HG02870 (cell line): ENCODE measurements at regions not wholly inside any gene's neighbourhood (a gene's known extent, or its start where the extent isn't known, plus 50 kb on each side); places are given as distances from the start of the nearest gene placed in this dataset.

ENCODE experiments used
- ATAC-seq: cut with Tn5 transposase; IDR thresholded peaks from one replicate; pipeline ENCODE4 v1.9.1; 2021; ENCODE audit warnings: mild to moderate bottlenecking, moderate library complexity; ENCODE audit not compliant: unreplicated experiment

DNA sequence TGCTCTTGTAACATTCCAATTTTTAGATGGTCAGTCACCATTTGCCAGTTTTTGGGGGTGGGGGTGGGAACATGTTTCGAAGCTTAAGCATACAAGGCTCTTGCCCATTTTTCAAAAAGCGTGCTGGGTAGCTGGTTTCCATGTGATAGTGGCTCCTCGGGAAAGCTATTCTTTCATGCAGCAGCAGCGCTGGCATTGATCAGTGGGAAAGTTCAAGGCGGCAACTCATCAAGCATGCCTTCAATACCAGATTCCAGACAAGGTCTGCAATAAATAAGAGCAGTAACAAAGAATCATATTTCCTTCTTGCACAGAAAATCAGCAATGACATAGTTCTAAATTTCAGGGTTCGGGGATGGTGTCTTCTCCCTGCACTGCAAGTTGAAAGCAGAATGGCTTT is 133.5 kb upstream of the ONECUT1 start:
- ATAC-seq, result no peak

DNA sequence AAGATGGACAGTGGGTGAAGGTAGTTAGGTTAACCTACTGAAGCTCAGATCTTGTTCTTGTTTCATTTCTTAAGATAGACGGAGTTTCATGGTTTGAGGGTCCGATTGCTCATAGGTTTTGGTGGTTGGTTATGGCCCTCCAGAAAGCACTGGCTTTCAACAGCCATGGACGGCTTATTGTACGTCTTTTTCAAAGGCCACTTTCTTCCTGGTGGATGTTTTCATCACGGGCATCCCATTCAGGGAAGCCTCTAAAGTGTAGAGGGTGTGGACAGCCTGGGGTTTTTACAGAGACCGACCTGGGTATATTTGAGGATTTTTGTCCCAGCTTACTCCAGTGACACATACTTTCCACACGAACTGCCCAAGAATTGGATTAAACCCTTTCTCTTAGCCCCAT is 132.7 kb upstream of the ONECUT1 start:
- ATAC-seq, result no peak

DNA sequence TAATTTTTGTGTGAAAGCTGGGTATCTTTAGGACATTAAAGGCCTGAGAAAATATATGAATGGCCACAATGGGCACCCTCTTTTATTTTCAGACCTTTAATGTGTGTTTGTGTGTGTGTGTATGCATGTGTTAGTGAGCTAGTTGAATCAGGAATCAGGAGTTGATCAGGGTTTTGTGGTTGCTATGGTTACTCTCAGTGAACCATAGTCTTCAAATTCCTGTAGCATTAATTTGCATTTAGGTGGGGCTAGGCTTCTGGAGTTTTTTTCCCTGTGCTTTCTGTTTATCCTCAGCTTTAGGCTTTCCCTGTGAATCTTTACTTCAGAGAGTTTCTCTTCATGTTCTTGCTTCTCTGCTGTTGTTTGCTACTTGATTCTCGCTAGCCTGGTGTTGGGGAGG is 122.0 kb upstream of the ONECUT1 start:
- ATAC-seq, result no peak

DNA sequence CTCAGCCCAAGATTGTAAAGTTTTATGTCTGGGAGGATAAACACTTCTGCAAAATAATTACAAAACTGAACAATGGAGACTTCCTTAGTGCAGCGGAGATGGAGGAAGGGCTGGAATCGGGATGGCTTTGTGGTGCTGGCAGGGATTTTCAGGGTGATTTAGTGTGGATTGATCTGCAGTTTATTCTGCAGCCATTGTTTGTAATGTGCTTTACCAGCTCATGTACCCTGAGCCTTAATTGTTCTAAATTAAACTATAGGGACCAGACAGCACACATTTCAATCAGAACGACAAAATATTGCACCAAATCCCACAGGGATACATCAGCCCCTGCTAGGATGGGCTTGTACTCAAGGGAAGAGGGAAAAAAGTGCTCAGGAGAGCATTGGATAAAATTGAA is 103.2 kb upstream of the ONECUT1 start:
- no peak for ATAC-seq

DNA sequence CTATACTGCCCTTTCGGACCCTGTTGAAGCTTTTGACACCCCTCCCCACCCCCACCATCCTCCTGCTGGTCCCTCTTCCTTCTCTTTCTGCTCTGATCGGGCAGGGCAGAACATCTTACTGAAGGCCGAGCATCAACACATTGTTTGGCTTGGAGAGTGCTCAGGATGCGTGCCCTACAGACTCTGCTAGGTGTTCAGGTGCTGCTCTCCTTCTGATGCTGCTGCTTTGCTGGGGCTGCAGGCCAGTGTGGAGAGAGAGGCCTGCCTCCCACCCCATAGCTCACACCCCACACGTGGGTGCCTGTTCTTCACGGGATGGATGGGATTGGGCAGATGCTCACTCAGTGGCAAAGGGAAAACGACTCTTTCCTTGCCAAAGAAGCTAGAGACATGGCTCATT is 89.8 kb upstream of the ONECUT1 start:
- ATAC-seq, result no peak

DNA sequence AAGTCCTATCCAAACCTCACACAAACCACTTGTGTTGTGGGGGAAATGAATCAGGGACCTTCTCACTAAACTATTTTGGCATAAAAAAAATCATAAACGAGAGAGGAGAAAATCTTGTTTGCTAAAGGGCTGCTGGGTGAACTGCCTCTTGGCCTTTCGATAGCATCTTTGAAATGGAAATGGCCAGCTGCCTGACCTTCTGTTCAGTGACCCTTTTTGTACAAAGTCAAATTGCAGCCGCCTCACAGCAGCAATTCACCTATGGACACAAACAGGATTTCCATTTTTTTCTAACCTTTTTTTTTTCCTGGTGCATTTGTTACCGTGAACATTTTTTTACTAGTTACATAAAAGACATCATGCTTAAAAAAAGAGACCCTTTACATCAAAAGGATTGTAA is 89.0 kb upstream of the ONECUT1 start:
- no peak for ATAC-seq

DNA sequence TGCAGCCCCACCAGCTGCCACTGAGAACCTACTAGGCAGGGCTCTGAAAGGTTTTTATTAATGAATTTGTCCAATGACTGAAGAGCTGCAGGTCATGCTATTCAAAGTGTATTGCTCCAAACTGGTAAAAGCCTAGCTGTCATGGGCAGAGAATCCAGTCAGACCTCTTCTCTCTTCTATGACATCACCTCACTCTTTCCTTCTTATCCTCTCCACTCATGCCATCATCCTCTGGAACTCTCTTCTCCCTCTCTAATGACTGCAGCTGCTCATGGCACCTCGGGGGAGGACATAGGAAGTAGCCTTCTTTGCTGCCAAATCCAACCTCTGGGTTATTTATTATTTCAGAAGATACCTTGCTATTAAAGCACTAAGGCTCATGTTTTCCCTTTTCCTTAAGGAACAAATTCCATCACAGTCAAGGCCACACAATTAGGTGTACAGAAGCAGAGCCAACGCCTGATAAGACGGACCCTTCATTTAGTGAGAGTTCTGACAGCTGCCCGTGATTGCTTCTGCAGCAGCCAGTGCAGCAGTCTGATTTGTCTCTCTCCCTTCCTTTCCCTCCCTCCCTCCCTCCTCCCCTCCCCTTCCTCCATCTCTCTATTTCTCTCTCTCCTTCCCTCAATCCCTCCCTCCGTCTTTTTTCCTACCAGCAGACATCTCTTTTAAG is 87.0 kb upstream of the ONECUT1 start:
- no peak for ATAC-seq

DNA sequence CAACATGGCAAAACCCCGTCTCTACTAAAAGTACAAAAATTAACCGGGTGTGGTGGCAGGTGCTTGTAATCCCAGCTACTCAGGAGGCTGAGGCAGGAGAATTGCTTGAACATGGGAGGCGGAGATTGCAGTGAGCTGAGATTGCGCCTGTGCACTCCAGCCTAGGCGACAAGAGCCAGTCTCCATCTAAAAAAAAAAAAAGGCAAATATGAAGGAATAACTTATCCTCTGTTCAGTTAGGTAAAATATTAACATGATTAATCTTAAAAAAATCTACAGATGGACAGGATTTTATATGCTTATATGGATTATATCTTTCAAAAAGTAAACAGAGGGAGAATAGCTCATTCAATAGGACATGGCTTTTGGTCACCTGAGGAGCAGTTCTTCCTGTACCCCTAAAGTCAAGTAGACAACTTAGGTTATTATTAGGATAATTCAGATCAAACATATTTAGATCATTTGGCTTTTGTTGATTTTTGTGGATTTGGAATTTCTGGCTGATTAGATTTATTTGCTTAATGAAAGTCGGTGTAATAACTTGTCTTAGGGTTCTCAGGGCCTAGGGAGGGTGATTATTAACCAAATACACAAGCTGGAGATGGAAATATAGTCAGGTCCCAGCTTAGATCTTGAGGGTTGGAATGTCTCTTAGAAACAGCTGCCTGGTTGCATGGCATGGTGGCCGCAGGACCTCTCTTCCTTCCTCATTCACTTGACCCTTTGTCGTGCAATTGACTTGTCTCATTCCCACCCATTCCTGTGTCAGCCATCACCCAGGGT is 82.1 kb upstream of the ONECUT1 start:
- ATAC-seq, result no peak

DNA sequence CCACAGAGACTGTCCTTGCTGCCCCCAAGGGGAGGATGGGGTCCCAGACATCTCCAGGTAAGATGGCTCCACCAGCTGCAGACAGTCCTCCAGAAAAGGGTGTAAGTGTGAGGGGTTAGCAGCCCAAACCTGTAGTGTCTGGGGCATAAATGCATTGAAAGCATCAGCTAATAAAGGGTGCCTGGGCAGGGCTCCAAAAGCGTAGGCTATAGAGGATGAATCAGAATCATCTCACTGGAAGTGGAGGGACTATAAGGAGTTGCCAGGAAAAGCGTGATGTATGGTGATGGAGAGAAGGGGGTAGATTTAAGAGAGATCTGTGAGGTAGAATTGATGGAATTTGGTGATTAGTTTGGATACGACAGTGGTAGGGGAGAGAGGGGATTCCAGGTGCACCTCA is 79.9 kb upstream of the ONECUT1 start:
- no peak for ATAC-seq

DNA sequence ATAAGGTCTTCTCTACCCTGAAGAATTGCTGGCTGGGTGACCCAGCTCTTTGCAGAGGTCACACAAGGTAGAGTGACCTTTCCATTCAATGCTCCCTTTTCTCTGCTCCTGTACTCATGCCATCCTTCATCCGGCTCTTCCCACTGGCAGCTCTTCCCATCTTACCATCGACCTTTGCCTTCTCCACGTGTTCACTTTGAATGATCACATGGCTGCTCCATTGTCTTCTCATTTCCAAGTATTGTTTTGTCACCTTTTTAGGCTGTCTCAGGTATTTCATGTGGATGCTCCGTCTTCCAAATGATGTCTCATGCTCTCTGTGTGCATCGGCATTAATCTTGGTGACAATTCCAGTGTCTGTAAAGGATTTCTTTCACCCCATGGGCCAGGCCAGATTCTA is 76.6 kb upstream of the ONECUT1 start:
- no peak for ATAC-seq

DNA sequence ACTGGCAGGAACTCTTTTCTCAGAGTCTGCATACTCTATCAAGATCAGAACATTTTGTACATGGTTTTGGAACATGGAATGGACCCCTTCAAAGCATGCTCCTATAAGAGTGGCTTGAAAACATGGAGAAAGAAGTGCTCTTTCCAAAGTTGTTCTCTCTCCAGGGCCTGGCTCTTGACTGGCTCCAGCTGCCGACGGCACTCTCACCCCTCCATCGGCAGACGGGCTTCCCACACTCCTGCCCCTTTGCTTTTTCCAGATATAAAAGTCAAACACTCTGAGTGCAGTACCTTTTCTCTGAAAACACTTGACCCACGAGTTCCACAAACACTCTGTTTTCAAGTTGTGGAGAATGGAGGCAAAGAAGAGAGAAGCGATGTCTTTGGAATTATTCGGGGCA is 72.5 kb upstream of the ONECUT1 start:
- ATAC-seq, result no peak

DNA sequence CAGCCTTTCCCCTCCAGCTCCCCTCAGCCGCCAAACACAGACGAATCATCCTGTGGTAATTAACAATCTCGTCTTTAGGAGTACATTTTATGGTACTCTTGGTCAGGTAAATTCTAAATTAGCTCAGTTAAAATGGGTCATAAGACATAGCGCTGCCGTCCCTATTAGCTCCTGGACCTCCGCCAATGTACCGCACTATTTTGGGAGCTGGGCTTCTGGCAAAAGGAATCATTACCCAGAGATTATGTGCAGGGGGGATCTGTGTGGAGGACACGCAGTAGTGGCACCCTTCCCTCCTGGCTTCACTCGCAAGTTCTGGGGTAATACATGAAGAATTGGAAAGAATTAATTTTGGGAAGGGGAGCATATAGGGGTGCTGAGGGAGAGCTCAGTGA is 68.6 kb upstream of the ONECUT1 start:
- no peak for ATAC-seq

DNA sequence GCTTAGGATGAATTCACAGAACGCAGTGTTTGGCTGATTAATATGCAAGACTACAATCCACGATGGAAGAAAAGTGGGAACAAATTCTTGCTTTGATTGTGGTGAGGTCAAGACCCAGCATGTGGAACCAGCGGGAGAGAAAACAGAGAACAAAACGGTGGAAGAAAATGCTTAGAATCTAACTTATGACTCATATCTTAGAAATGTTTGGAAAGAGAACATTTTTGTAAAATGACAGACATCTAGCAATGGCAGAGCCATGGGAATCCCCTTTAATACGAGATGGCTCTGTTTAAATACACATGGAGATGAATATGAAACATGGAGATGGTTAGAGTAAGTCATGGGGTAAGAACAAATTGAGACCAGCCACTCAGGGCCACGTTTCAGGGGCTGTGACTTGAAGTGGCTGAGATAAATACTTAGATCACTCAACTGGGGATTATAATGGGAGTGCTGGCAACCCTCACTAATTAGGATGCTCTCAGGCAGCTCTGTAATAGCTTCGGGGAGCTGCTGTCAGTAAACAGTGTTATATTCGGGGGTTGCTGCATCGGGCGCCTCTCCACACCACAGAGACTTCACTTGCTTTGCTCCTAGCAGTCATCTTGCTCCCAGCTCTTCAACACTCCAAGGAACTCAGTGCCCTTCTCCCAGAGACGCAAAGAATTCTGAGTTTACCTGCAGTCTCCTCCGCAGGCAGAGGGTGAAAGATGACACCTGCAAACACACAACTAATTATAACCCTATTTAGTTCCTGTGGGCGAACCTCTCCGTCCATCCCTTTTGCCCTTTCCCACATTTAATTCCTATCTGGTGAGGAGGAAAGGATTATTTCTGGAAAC is 68.0 kb upstream of the ONECUT1 start:
- no peak for ATAC-seq

DNA sequence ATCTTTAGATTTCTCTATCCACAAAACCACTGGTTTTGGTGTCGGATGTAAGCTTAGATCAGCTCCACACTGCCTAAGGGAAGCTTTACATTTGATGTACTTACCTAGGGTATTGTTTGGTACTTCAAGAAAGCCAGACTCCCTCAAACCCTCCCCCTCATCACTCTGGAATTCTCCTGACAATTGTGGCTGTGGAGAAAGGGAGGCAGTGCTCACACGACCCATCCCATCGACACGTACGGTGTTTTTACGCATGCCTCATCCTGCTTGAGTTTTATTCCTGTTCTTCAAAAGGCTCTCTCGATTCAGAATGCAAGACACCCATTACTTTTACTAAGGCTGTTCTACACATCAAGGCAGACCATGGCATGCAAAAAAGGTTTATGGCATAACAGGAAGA is 67.3 kb upstream of the ONECUT1 start:
- ATAC-seq, result no peak

DNA sequence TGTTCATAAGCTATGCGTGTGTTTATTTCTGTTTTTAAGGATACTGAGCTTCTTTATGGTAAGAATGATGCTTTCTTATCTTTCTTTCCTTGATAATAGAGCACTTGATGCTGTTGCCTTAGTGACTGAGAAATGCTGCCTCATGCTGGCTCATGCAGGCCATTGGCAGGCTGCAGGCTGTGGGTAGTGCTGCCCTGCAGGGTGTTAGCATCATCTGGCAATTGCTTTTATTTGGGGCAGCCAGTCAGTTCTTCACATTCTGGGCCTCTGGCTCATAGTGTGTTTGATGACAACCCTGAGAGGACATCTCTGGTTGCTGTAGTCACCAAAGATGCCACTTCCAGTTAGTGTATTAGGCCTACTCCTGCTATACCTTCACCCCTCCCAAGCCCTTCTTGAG is 66.2 kb upstream of the ONECUT1 start:
- ATAC-seq, result no peak

DNA sequence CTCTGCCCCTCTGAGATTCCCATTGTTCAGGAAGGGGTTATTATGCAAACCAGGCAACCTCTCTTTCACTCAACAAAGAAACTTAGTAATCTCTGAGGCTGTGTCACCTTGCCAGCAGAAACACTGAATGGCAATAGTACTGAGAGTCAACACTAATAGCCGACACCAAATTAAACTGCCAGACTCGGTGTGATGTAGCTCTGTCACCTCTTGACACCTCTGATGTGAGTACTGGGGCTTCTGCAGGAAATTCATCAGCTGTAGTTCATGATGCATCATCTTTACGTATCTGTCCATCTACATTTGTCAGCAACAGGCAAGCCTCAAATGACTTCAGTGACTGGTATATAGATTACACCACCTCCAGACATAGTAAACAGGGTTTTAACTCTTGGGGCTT is 65.0 kb upstream of the ONECUT1 start:
- ATAC-seq, result no peak

DNA sequence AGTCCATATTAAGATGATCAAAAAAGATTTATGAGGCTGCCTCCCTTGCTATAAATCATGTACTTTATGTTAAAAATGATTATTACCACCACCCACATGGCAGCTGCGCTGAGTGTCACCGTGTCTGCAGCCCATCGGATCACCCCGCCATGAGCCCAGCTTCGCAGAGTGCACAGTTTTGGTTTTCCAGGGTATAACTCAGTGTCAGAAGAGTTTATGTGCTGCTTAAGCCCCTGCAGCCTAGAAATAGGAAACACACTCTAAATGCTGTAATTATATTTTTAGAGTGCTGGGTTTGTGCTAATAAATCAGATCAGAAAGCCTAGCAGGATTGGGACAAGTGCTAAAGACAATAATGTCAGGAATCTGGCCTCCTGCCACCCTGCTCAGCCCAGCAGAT is 54.7 kb upstream of the ONECUT1 start:
- ATAC-seq, result no peak
